ENCODE measurements at regions not wholly inside any gene's neighbourhood (a gene's known extent, or its start where the extent isn't known, plus 50 kb on each side); places are given as distances from the start of the nearest gene placed in this dataset.
A peak's percentile ranks its signal among the peaks of the same experiment; 100 is the strongest.

DNA sequence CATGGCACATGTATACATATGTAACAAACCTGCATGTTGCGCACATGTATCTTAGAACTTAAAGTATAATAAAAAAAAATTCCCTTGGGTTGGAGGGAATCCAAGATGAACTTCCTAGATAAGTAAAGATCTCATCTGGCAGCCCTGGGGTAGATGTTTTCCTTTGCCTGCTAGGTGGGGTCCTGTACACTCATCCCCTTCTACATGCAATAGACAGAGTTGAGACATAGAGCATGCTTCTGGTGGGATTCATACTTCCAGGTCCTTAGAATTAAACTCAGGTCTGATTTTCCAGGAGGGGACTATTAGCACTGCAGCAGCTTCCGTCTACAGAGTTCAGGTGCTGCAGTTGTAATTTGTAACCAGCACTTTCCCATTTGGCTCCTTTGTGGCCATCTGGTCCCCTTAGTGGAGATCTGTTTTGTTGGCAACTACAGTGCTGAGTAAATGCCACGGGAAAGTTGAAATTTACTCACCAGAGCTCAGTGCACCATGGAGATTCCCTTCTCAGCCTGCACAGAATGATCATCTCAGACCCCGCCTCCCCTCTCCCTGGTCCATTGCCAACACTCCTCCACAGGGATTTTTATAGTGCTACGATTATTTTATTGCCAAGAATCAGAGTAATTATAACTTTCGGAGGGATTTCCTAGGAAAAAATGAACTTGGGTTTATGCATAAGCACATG, 220.1 kb upstream of the E2F8 start:
- DNase-seq: peak; percentile 4

GRCh38 chr11:19459240-19459639, 218.5 kb upstream of the E2F8 start:
- DNase-seq: no peak

DNA sequence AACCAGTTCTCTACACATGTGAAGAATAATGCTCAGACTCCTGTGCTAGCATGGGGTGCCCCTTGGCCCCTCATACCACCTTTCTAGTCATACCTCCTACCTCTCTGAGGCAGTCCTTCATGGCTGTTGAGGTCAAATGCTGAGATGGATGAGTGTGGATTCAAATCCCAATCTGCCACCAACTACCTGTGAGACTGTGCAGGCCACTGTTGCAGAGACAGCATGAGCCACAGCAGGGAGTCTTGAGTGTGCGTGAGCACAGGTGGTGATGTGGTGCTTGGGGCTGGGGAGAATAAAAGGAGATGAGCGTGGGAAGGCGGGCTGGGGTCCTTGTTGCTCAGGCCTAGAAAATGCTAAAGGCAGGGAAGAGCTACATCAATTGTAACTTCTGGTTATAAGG, 218.0 kb upstream of the E2F8 start:
- no peak for DNase-seq

DNA sequence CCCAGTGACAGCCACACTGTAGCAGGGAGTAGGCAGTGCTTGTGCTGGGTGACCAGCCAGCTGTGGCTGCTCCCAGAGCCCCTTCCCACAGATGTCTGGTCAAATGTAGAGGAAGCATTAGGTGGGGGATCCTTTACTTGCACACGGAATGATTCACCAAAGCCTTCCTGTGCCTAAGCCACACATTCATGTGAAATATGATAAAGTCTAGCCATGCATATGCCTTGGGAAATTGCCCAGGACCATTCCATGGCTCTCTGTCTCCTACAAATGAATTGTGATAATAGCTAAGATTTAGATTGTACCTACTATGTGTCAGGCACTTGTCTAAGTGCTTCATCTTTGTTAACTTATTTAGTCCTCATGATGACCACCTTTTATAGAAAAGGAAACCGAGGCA, 217.5 kb upstream of the E2F8 start:
- no peak for DNase-seq

- DNase-seq: no peak
Observed at GRCh38 chr11:19455731-19456130, 215.0 kb upstream of the E2F8 start.

GRCh38 chr11:19453651-19454257, 213.0 kb upstream of the E2F8 start:
- DNase-seq: no peak

DNA sequence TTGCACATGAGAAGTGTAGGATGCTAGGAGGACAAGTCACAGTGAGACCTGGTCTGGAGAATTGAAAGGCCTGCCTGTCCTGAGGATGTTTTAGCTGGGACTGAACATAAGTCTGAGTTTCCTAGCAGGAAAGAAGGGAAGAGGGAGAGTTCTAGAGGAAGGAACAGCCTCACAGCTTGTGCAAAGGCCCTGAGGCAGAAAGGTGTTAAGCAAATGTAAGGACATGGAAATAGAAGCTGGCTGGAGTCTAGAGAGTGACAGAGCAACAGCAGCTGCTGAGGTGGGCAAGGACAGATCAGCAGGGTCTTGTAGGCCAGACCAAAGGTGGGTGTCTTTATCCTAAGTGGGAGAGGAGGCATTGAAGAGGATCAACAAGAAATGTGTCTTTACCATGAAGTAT, 210.9 kb upstream of the E2F8 start:
- no peak for DNase-seq

DNA sequence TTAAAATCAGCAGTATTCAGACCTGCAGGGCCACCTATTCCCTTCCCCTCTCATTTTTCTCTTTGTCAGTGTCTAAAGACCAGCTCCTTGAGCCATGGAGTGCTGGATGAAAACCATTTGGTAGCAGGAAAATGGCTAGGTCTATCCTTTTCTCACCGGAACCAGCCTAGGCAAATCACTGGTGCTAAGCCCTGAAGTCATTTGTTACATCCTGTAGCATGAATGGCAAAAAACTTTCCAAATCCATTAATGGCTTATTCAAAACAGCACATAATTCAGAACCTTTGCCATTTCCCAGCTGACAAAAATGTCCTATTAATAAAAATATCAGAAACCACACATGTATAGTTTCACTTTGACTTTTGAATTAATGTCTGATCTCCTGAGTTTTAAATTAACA, 209.5 kb upstream of the E2F8 start:
- DNase-seq: no peak

DNA sequence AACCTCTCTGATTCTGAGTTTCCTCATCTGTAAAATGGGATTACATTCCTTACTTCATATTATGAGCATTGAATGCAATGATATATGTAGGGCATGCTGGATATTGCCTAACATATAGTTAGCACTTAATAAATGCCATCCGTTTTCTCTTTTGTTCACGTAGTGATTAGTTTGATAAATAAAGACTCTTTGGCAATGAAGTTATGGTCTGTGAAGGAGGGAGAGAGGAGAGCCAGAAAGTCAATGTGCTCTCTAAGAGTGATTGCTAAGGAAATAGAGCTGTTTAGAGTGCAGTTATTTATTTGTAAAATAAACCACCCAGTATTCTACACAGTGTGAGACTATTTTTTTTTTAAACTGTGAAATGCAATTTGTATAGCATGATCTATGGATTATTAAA, 207.9 kb upstream of the E2F8 start:
- no peak for DNase-seq

DNA sequence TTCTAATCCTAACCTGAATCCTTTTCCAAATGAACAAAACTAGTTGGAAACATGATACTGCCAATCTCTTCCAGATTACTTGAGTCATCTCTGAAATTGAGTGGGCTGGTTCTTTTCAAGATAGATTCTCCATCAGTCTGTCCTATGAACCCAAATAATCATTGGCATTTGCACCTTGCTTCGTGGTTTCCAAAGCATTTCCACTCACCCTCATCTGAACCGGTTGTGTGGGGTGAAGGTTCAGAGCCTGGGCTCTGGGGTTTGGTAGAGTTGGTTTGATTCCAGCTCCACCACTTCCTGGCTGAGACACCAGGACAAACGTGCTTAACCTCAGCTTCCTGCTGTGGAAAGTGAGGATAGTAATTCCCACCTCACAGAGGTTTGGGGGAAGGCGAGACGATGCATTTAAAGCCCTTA, 206.4 kb upstream of the E2F8 start:
- no peak for DNase-seq

- no peak for DNase-seq
Observed at GRCh38 chr11:19445771-19446170, 205.0 kb upstream of the E2F8 start.

DNA sequence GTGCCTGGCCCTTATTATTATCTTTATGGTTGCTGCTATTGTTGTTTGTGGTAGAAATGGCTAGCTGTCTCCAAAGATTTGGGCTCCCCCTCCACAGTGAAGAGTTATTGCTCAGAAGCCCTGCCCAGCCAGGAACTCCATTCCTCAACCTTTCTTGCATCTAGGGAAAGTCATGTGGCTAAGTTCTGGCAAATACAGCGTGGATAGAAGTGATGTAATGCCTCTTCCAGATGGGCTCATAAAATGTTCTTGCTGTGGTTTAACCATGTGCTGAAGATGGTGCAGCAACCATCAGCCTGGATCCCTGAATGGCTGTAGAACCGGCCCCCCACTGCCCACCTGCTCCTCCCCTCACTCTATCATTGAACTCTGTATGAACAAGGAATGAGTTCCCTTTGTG, 203.5 kb upstream of the E2F8 start:
- no peak for DNase-seq

DNA sequence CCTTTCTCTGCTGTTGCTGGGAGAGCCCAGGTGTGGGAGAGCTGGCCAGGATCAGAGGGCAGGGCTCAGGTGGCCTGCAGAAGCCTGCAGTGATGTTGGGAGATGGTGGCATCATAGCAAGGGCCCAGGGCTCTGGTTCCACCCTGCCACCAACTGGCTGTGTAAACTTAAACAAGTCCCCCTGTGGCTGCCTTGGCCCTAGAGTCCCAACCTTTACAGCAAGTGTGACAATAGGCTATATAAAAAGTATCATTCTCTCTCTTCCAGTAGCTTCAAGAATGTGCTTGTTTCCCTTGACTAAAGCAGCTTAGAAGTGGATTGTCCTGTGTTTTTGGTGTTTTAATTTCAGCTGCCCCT, 201.8 kb upstream of the E2F8 start:
- DNase-seq: no peak

DNA sequence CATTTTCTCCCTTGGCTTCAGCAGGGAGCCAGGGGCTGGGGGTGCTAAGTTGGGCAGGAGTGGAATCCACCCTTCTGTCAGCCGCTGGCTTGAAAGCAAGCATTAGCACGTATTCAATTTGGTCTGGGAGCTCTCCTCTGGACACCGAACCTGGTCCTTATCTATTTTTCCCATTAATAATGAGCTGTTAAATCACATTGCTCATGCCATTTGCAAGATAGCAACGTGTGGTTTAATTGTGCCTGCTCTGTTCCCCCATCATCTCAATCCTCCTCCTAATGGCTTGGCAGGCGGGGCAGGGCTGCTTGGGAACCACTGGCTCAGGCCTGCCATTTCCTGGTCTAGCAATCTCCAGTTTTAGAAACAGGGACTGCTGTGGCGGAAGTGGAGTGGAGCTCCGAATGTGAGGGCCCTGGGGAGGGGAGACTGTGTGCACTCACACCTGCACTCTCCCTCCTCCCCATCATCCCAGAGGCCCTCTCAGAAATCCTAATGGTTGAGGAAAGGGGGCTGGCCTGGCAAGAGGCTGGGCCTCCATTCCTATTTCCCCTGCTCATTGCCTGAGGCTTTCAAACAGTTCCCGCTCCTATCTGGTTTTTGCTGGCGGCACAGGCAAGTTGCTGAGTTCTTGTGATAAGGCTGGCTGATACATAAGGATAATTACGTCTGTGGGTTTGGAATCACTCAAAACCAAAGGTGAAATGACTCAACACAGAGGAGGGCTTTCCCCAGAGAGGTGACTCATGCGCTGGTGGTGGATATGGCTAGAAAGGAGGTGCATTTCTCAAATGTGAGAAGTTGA, 201.2 kb upstream of the E2F8 start:
- no peak for DNase-seq

DNA sequence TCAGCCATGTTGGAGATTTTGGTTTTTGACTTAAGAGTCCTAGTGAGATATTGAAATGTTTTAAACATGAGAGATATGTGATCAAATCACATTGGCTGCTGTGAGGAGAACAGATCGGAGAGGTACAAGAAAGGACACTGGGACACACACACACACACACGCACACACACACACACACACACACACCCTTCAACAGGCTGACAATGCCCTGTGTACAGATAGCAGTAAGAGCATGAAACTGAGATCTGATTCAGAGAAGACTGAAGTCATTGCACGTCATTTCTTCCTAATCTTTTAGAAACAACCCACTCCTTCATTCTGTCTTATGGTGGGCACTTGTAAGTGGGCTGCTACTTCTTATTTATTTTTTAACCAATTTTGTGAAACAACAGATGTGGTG, 200.5 kb upstream of the E2F8 start:
- DNase-seq: no peak

- DNase-seq: no peak
Observed at GRCh38 chr11:19437760-19438159, 197.0 kb upstream of the E2F8 start.

DNA sequence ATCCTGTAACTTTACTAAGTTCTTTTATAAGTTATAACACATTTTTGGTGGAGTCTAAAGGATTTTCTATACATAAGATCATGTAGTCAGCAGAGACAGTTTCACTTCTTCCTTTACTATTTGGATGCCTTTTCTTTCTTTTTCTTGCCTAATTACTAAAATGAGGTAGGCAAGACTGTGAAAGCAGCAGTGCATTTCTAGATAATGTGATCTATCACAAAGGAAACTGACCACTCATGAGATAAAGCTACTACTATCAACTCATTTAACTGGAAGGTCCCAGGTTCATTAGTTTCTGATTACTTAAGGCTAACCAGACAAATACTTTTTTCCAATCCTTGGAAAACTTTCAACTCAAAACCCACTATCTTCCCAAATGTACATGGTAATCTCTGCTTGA, 196.2 kb upstream of the E2F8 start:
- DNase-seq: no peak

DNA sequence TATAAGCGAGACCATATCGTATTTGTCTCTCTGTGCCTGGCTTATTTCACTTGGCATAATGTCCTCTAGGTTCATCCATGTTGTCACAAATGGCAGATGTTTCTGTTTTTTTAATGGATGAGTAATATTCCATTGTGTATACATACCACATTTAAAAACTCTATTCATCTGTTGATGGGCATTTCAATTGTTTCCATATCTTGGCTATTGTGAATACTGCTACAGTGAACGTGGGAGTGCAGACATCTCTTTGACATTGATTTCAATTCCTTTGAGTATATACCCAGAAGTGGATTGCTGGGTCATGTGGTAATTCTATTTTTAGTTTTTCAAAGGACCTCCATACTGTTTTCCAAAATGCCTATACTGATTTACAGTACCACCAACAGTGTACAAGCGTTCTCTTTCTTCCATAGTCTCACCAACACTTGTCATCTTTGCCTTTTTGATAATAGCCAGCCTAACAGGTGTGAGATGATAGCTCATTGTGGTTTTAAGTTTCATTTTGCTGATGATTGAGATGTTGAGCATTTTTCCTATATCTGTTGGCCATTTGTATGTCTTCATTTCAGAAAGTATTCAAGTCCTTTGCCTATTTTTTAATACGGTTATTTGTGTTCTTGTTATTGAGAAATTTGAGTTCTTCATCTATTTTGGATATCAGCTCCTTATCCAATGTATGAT, 194.7 kb upstream of the E2F8 start:
- no peak for DNase-seq

DNA sequence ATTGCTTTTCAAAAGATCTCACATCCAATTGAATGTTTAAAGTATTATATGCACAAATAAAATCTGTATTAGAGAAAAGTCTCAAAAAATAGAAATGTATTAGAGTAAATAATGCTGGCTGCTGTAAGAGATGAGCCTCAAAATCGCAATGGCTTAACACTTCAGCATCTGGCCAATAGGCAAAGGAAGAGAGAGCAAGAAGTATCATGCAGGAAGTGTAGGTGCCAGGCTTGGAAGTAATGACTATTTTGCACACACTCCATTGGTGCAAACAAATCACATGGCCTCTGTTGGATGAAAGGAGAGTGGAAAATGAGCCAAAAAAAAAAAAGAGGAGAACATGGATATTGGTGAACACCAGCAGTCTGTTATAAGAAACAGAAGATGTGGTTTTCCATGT, 193.0 kb upstream of the E2F8 start:
- DNase-seq: no peak

- no peak for DNase-seq
Observed at GRCh38 chr11:19433367-19433766, 192.6 kb upstream of the E2F8 start.

- DNase-seq: no peak
Observed at GRCh38 chr11:19432370-19433061, 191.8 kb upstream of the E2F8 start.

DNA sequence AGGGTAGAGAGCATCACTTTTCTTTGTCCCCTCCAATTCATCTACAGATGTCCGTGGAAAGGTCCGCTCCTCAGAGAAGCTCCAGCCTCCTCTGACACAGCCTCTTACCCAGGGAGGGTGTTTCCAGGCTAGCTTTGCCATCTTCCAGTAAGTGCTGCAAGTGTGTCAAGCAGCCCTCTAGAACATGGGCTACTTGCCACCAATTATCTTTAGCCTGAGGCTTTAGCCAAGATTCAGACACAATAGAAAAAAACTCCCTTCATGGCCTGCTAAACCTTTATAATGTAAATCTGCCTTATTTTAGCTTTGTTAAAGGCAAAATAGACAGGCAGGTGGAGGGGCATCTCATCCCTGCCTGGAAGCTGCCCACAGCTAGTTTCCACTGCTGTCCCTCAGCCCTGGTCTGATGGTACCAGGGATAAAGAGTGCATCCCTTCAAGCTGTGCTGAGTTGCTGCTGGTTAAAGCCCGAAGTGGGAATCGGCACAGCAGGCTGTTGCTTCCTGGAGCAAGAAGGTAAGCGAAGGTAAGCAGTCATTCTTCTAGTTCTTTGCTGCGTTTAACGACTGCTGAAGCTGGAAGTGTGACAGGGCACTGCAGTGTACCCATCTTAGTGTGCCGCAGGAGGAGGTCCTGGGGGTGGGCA, 190.1 kb upstream of the E2F8 start:
- no peak for DNase-seq

DNA sequence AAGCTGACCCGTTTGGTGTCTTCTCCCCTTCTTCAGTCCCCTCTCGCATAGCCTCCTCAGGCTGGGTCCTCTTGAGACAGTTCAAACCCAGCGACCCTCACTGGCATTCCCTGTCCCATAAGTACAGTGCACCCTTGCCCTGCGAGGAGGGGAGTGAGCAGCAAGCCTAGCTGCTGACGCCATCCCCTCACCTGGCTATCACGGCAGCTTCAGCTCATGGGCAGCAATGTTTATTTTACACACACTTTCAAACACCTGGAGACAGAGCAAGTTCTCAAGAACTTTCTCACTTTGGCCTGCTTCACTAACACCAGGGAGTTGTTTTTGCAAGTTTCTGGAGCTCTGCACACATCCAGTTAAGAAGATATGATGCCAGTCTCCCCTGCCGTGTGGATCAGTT, 189.6 kb upstream of the E2F8 start:
- DNase-seq: no peak

Data from NCI-H1092 treated with DMSO at 0.1 percent for 48 hours (cell line).